A549 (cell line): ENCODE measurements at regions not wholly inside any gene's neighbourhood (a gene's known extent, or its start where the extent isn't known, plus 50 kb on each side); places are given as distances from the start of the nearest gene placed in this dataset.

Experiments
- ATAC-seq, 2 experiments: fragments of 200-7000 bp in 1 of 2; fragments of >200 bp in 1 of 2; cut with Nextera tagmentation in 1 of 2; cut with Tn5 transposase in 1 of 2; 3 replicates each; pipeline versions ENCODE4 v1.8.0 to v1.9.1; 2018 to 2020; ENCODE audit warnings: mild to moderate bottlenecking in 1 of 2, moderate library complexity in 1 of 2
- CTCF ChIA-PET: fragments of 300-600 bp; sonication (Branson Sonifier 250); formaldehyde crosslinking; extraction: SDS; loops from one replicate; lab custom pipeline; 2021; ENCODE audit warnings: antibody characterized with exemption, inconsistent platforms; lab: Yijun Ruan, JAX
- POLR2A ChIA-PET: fragments of 350-600 bp; formaldehyde crosslinking; extraction: SDS; loops from one replicate; lab custom pipeline; 2021; ENCODE audit warnings: antibody characterized with exemption, inconsistent platforms; lab: Yijun Ruan, JAX
- DNase-seq, 2 experiments: peaks; one replicate each; pipeline versions ENCODE4 v3.0.0 to v3.0.0-alpha.2; 2011 to 2016; ENCODE audit warnings: low read depth in 1 of 2, low spot score in 1 of 2
- FAIRE-seq: peaks from 2 replicates; lab custom pipeline; 2011; peaks lifted over from hg19 to GRCh38; lab: Jason Lieb, UNC
- H3K27ac ChIP-seq, 2 experiments: fragments of >200 bp; sonication (Bioruptor Twin); formaldehyde crosslinking; 3 replicates each; pipeline ENCODE4 v1.5.1; 2016 to 2017
- H3K4me1 ChIP-seq: fragments of >200 bp; sonication (Bioruptor Twin); formaldehyde crosslinking; 3 replicates; pipeline ENCODE4 v1.6.1; 2016
- H3K4me2 ChIP-seq: fragments of >200 bp; sonication (Bioruptor Twin); formaldehyde crosslinking; 3 replicates; pipeline ENCODE4 v1.6.1; 2016
- H3K4me3 ChIP-seq: fragments of >200 bp; sonication (Bioruptor Twin); formaldehyde crosslinking; 3 replicates; pipeline ENCODE4 v1.5.1; 2016
- H3K9me3 ChIP-seq: fragments of >200 bp; sonication (Bioruptor Twin); formaldehyde crosslinking; 3 replicates; pipeline ENCODE4 v1.6.1; 2016
- ATOH8 ChIP-seq: fragments of 250-450 bp; sonication (Bioruptor Pico); IDR thresholded peaks from 2 replicates; pipeline ENCODE4 v1.5.0; 2020; ENCODE audit warnings: low read depth, mild to moderate bottlenecking, moderate library complexity
- BHLHE40 ChIP-seq: IDR thresholded peaks from 2 replicates; pipeline ENCODE4 v1.6.1; 2012; ENCODE audit warnings: low read depth, low read length, inconsistent platforms
- CBX2 ChIP-seq: fragments of 200-600 bp; sonication (generic); IDR thresholded peaks from 2 replicates; pipeline ENCODE4 v1.6.1; 2016; ENCODE audit warnings: low read depth, mild to moderate bottlenecking, borderline replicate concordance
- CBX8 ChIP-seq: fragments of 200-600 bp; sonication (generic); IDR thresholded peaks from 2 replicates; pipeline ENCODE4 v1.6.1; 2016
- CHD4 ChIP-seq: fragments of 200-600 bp; sonication (generic); IDR thresholded peaks from 2 replicates; pipeline ENCODE4 v1.6.1; 2016; ENCODE audit warnings: antibody characterized with exemption, mild to moderate bottlenecking, borderline replicate concordance
- EHF ChIP-seq: fragments of 250-450 bp; sonication (Bioruptor Pico); IDR thresholded peaks from 2 replicates; pipeline ENCODE4 v1.5.0; 2020; ENCODE audit warnings: mild to moderate bottlenecking
- EP300 ChIP-seq, 2 experiments: fragments of >200 bp; sonication (Bioruptor Twin); formaldehyde crosslinking; IDR thresholded peaks; 2 replicates in 1 of 2; 3 replicates in 1 of 2; pipeline ENCODE4 v1.6.1; 2016 to 2017
- ESRRA ChIP-seq: fragments of 150-350 bp; IDR thresholded peaks from 2 replicates; pipeline ENCODE4 v1.6.1; 2014; ENCODE audit warnings: mild to moderate bottlenecking, low read length, borderline replicate concordance
- HDAC2 ChIP-seq: fragments of 200-600 bp; sonication (generic); IDR thresholded peaks from 2 replicates; pipeline ENCODE4 v1.6.1; 2016
- HOXB13 ChIP-seq: fragments of 250-450 bp; sonication (Bioruptor Pico); IDR thresholded peaks from 2 replicates; pipeline ENCODE4 v1.5.0; 2020; ENCODE audit warnings: low read depth, mild to moderate bottlenecking, moderate library complexity
- KDM1A ChIP-seq: fragments of 200-600 bp; sonication (generic); IDR thresholded peaks from 2 replicates; pipeline ENCODE4 v1.6.1; 2016; ENCODE audit warnings: low read depth, mild to moderate bottlenecking
- NPAS2 ChIP-seq: fragments of 250-450 bp; sonication (Bioruptor Pico); IDR thresholded peaks from 2 replicates; pipeline ENCODE4 v1.8.0; 2022; ENCODE audit warnings: mild to moderate bottlenecking, moderate library complexity, borderline replicate concordance
- PHF8 ChIP-seq: fragments of 200-600 bp; sonication (generic); IDR thresholded peaks from 2 replicates; pipeline ENCODE4 v1.6.1; 2016; ENCODE audit warnings: low read depth, mild to moderate bottlenecking, antibody characterized with exemption, moderate library complexity, borderline replicate concordance
- RAD21 ChIP-seq, 2 experiments: fragments of >200 bp in 1 of 2; sonication (Bioruptor Twin) in 1 of 2; formaldehyde crosslinking in 1 of 2; IDR thresholded peaks in 1 of 2; conservative IDR thresholded peaks in 1 of 2; 2 replicates in 1 of 2; 3 replicates in 1 of 2; pipeline ENCODE4 v1.6.1; 2012 to 2018; ENCODE audit warnings: inconsistent platforms in 1 of 2
- RCOR1 ChIP-seq: fragments of 150-350 bp; IDR thresholded peaks from 2 replicates; pipeline ENCODE4 v1.6.1; 2014; ENCODE audit warnings: antibody characterized with exemption, low read length, low read depth
- ZNF302 ChIP-seq: fragments of 250-450 bp; sonication (Bioruptor Pico); IDR thresholded peaks from 2 replicates; pipeline ENCODE4 v1.9.0; 2021; ENCODE audit warnings: inconsistent platforms, mild to moderate bottlenecking, moderate library complexity
- WGBS: methylation state at CpG from one replicate; pipeline ENCODE4 v1.1.6; 2017; ENCODE audit errors: missing lambda C conversion rate; 5-methylcytosine and 5-hydroxymethylcytosine counted together
- TF ChIP-seq, protein P1 (sequence below): fragments of 450-650 bp; IDR thresholded peaks from 2 replicates; pipeline ENCODE4 v1.6.1; 2014; ENCODE audit warnings: antibody characterized with exemption
- TF ChIP-seq, protein P2 (sequence below): fragments of >200 bp; sonication (Bioruptor Twin); formaldehyde crosslinking; IDR thresholded peaks from 3 replicates; pipeline ENCODE4 v1.6.1; 2016

DNA sequence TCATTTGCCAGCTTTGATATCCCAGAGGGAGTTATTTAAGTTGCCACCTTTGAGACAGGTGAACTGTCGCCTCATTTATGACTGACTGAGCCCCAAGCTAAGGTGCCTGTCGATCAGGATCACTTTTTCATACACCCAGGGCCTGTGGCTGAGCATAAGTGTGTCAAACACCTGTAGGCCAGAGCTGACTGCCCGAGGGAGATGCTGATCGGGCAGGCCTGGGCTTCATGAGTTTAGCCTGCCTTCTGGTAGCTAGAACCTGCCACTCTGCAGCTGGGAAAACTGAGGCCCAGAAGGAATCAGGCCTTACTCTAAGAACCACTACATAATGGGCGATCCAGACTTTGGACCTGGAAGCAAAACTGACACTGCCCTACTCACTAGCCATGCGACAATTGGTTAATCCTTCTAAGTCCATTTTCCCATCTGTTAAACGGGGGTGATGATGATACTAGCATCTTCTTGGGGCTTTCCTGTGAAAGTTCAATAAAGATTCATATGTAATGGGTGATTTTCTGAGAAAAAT, 188.7 kb upstream of the GLI2 start:
- Histone ChIP-seq H3K4me1 (no peaks in the 10 kb centered on the region), H3K4me3 (no peak overlapping the region), H3K4me2 (no peak overlapping the region), H3K27ac (no peak overlapping the region), H3K9me3 (no peaks in the 10 kb centered on the region)
- no peak for FAIRE-seq
- TF ChIP-seq RCOR1 (no peak), CBX2 (no peak), ZNF302 (no peak), PHF8 (no peak), KDM1A (no peak), EP300 (IDR thresholded peaks at IDR 0.05) (no peak), HDAC2 (no peak), RAD21 (conservative IDR thresholded peaks at IDR 0.05 in 1 of 2, IDR thresholded peaks at IDR 0.05 in 1 of 2) (no peak), HOXB13 (CRISPR knock-in tag) (no peak)
- TF ChIP-seq, protein P1, sequence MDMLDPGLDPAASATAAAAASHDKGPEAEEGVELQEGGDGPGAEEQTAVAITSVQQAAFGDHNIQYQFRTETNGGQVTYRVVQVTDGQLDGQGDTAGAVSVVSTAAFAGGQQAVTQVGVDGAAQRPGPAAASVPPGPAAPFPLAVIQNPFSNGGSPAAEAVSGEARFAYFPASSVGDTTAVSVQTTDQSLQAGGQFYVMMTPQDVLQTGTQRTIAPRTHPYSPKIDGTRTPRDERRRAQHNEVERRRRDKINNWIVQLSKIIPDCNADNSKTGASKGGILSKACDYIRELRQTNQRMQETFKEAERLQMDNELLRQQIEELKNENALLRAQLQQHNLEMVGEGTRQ: no peak
- TF ChIP-seq, protein P2, sequence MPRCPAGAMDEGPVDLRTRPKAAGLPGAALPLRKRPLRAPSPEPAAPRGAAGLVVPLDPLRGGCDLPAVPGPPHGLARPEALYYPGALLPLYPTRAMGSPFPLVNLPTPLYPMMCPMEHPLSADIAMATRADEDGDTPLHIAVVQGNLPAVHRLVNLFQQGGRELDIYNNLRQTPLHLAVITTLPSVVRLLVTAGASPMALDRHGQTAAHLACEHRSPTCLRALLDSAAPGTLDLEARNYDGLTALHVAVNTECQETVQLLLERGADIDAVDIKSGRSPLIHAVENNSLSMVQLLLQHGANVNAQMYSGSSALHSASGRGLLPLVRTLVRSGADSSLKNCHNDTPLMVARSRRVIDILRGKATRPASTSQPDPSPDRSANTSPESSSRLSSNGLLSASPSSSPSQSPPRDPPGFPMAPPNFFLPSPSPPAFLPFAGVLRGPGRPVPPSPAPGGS: no peak
- no peak for DNase-seq
- ATAC-seq: no peak
- ChIA-PET CTCF (interaction anchor here (0.9 to 1.2 kb wide), 3 partner anchors 15 to 204 kb away, joined by 4 read pairs; no protein-coding TSS in a partner anchor), POLR2A (no interaction called here)
- WGBS: 79% methylated on average over 7 of the region's 7 CpGs

GRCh38 chr2:120547662-120548061, 188.0 kb upstream of the GLI2 start:
- H3K27ac ChIP-seq: no peak overlapping the region
- 100% methylated on average over 1 of the region's 1 CpG for WGBS
- no peaks in the 10 kb centered on the region for H3K9me3 ChIP-seq
- H3K4me2 ChIP-seq: no peak overlapping the region
- TF ChIP-seq CBX8 (no peak), CHD4 (no peak), CBX2 (no peak), ESRRA (no peak), BHLHE40 (no peak), ATOH8 (CRISPR knock-in tag) (no peak), EHF (CRISPR knock-in tag) (no peak), NPAS2 (CRISPR knock-in tag) (no peak), RCOR1 (no peak)
- TF ChIP-seq, protein P2: no peak
- no peak overlapping the region for H3K4me3 ChIP-seq
- ChIA-PET POLR2A (no interaction called here), CTCF (interaction anchor here (1.0 to 8.7 kb wide), 3 partner anchors 10 to 204 kb away, joined by 3 to 101 read pairs (median 8); partner anchors contain the start of gene INHBB)
- ATAC-seq: no peak
- FAIRE-seq: no peak
- DNase-seq: no peak
- H3K4me1 ChIP-seq: peaks cover 4% of the 10 kb centered on the region
